Adrenal gland (tissue), 9 donors: ENCODE measurements at regions not wholly inside any gene's neighbourhood (a gene's known extent, or its start where the extent isn't known, plus 50 kb on each side); places are given as distances from the start of the nearest gene placed in this dataset.

ENCODE experiments used
- DNase-seq, 7 donors: peaks; one replicate each; pipeline ENCODE4 v3.0.0-alpha.2; 2019 to 2020
- H3K27ac ChIP-seq, 5 donors: fragments of 200-600 bp; sonication (generic) in 4 of 5; 1 replicate in 3 of 5; 2 replicates in 2 of 5; pipeline versions ENCODE4 v1.5.1 to v1.8.0; 2016 to 2020; ENCODE audit warnings: mild to moderate bottlenecking in 1 of 5
- H3K27me3 ChIP-seq: fragments of 200-600 bp; 2 replicates; pipeline ENCODE4 v1.8.0; 2021
- H3K36me3 ChIP-seq, 2 donors: fragments of 200-600 bp; replicated peaks in 1 of 2; 1 replicate in 1 of 2; 2 replicates in 1 of 2; pipeline versions ENCODE4 v1.5.1 to v1.8.0; 2018 to 2022
- H3K4me1 ChIP-seq, 2 donors: fragments of 200-600 bp; replicated peaks in 1 of 2; 1 replicate in 1 of 2; 2 replicates in 1 of 2; pipeline versions ENCODE4 v1.5.1 to v1.8.0; 2018 to 2021
- H3K4me3 ChIP-seq, 4 donors: fragments of 200-600 bp; sonication (generic) in 3 of 4; one replicate each; pipeline ENCODE4 v1.5.1; 2016 to 2018
- H3K9me3 ChIP-seq, 3 donors: fragments of 200-600 bp; sonication (generic) in 1 of 3; replicated peaks in 1 of 3; 1 replicate in 2 of 3; 2 replicates in 1 of 3; pipeline versions ENCODE4 v1.5.1 to v1.8.0; 2016 to 2021
- CTCF ChIP-seq, 6 experiments: fragments of 450-650 bp in 4 of 6; fragments of 200-600 bp in 2 of 6; sonication (generic) in 1 of 6; IDR thresholded peaks; 1 replicate in 5 of 6; 2 replicates in 1 of 6; pipeline versions ENCODE4 v1.5.1 to v1.8.0; 2016 to 2021; ENCODE audit warnings: antibody characterized with exemption in 6 of 6, mild to moderate bottlenecking in 2 of 6, moderate library complexity in 1 of 6
- POLR2A ChIP-seq, 2 donors: fragments of 450-650 bp; IDR thresholded peaks; one replicate each; pipeline ENCODE4 v1.6.1; 2017; ENCODE audit warnings: antibody characterized with exemption in 2 of 2, mild to moderate bottlenecking in 2 of 2, moderate library complexity in 1 of 2
- WGBS, 4 donors: extraction: QIAGEN DNeasy Blood & Tissue Kit in 2 of 4; methylation state at CpG; one replicate each; pipeline versions ENCODE4 v1.1.5 to v1.1.7; 2013 to 2017; 5-methylcytosine and 5-hydroxymethylcytosine counted together
- intact Hi-C, 2 donors: fragments of 100-400 bp; cut with DNase I; formaldehyde crosslinking; loops; one replicate each; pipeline versions ENCODE4 v1.14.1 to v1.15.0; 2022 to 2023
- donor health status: healthy with polysubstance abuse.
- donor health status: Bipolar disorder and iron deficiency.
- donor health status: DM: yes; HTN: yes; CAD: no.
- donor health status: DM: no; HTN: no; CAD: no.
- donor health status: DM: no; HTN: no; CAD: no.

DNA sequence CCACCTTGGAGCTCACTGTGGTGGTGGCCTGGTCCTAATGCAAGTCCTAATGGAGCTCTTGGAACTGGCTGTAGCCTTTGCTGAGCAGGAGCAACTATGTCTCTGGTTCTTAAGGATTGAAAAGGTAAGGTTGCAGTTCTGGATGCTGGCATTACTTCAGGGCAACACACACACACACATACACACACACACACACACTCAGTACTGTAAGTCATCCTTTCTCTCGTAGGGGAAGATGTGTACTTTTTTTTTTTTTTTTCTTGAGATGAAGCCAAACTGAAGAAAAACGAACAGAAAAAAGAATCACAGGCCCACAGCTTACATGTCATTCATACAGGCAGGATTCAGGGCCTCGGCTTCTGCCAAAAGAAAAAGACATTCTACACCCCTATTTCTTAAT lies 81.1 kb upstream of the RPS23 start:
- no peaks in the 10 kb centered on the region for H3K27me3 ChIP-seq
- H3K4me1 ChIP-seq, result peaks cover 11 to 32% of the 10 kb centered on the region in 2 donors
- DNase-seq, result peak in 2 of 7 donors; percentile 10 to 34
- no peaks in the 10 kb centered on the region for H3K9me3 ChIP-seq
- 34 to 45% (median 36%) methylated on average over 3 of the region's 3 CpGs for WGBS, 4 donors
- H3K36me3 ChIP-seq, result no peaks in the 10 kb centered on the region
- intact Hi-C loops, result loop anchor here in 1 of 2 donors (10.0 kb wide), 3 partner anchors 286 to 1206 kb away; no protein-coding TSS in a partner anchor
- no peak overlapping the region for H3K4me3 ChIP-seq
- TF ChIP-seq CTCF (IDR thresholded peaks at IDR 0.05) (no peak), POLR2A (IDR thresholded peaks at IDR 0.05) (no peak)
- H3K27ac ChIP-seq, result peak overlapping the region in 2 of 5 donors; percentile 24 to 30

DNA sequence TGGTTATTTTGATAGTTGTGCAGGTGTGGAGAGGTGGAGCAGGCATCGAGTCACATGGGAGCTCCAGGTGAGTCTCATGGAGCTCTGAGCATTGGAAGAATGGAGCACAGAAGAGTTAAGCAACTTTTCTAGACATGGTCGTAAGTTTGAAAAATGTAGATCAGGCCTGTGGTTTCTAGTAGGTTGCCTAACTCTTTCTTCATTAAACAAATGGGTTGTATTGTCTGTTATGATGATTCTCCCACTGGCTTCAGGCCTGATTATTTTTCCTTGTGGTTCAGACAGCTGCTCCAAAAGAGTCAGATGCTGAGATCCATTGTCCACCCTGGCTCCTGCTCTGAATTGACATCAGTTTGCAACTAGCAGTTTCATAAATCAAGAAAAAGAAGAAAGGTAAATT lies 80.3 kb upstream of the RPS23 start:
- Histone ChIP-seq H3K27ac (peak overlapping the region in 1 of 5 donors; percentile 81), H3K27me3 (no peaks in the 10 kb centered on the region), H3K36me3 (no peaks in the 10 kb centered on the region), H3K4me3 (no peak overlapping the region), H3K4me1 (peaks cover 11 to 32% of the 10 kb centered on the region in 2 donors), H3K9me3 (no peaks in the 10 kb centered on the region)
- no peak for TF ChIP-seq POLR2A (IDR thresholded peaks at IDR 0.05)
- TF ChIP-seq CTCF (IDR thresholded peaks at IDR 0.05), result no peak
- DNase-seq, result no peak
- intact Hi-C loops, result loop anchor here in 1 of 2 donors (10.0 kb wide), 3 partner anchors 286 to 1206 kb away; no protein-coding TSS in a partner anchor
- WGBS, 4 donors, result 86 to 95% (median 93%) methylated on average over 2 of the region's 2 CpGs

- no peaks in the 10 kb centered on the region for H3K27me3 ChIP-seq
- H3K9me3 ChIP-seq, result no peaks in the 10 kb centered on the region
- H3K27ac ChIP-seq, result peak overlapping the region in 4 of 5 donors; percentile 30 to 82 (median 70)
- no peak overlapping the region for H3K4me3 ChIP-seq
- no peaks in the 10 kb centered on the region for H3K36me3 ChIP-seq
- WGBS, 4 donors, result 11 to 22% (median 15%) methylated on average over 13 to 14 of the region's 14 CpGs
- TF ChIP-seq POLR2A (IDR thresholded peaks at IDR 0.05), result peak in 1 of 2 donors; percentile 71
- TF ChIP-seq CTCF (IDR thresholded peaks at IDR 0.05), result no peak
- intact Hi-C loops, result loop anchor here in 1 of 2 donors (10.0 kb wide), 3 partner anchors 288 to 1208 kb away; no protein-coding TSS in a partner anchor
- H3K4me1 ChIP-seq, result peaks cover 11 to 40% of the 10 kb centered on the region in 2 donors
- DNase-seq, result peak; percentile 89 to 99 (median 96)
These were observed 78.9 kb upstream of the RPS23 start for GRCh38 chr5:82356808-82357671.

GRCh38 chr5:82356021-82356420 lies 77.9 kb upstream of the RPS23 start:
- Histone ChIP-seq H3K36me3 (no peaks in the 10 kb centered on the region), H3K9me3 (no peaks in the 10 kb centered on the region), H3K4me3 (no peak overlapping the region), H3K4me1 (peaks cover 11 to 42% of the 10 kb centered on the region in 2 donors), H3K27me3 (no peaks in the 10 kb centered on the region), H3K27ac (peak overlapping the region in 3 of 5 donors; percentile 30 to 82 (median 81))
- TF ChIP-seq POLR2A (IDR thresholded peaks at IDR 0.05), result no peak
- WGBS, 4 donors, result 63 to 80% (median 69%) methylated on average over 4 of the region's 4 CpGs
- DNase-seq, result no peak
- intact Hi-C loops, result loop anchor here in 1 of 2 donors (10.0 kb wide), 3 partner anchors 289 to 1209 kb away; no protein-coding TSS in a partner anchor
